A549 (cell line): ENCODE measurements at regions not wholly inside any gene's neighbourhood (a gene's known extent, or its start where the extent isn't known, plus 50 kb on each side); places are given as distances from the start of the nearest gene placed in this dataset.

Source experiments
- ATAC-seq, 2 experiments: fragments of 200-7000 bp in 1 of 2; fragments of >200 bp in 1 of 2; cut with Nextera tagmentation in 1 of 2; cut with Tn5 transposase in 1 of 2; 3 replicates each; pipeline versions ENCODE4 v1.8.0 to v1.9.1; 2018 to 2020; ENCODE audit warnings: mild to moderate bottlenecking in 1 of 2, moderate library complexity in 1 of 2
- CTCF ChIA-PET: fragments of 300-600 bp; sonication (Branson Sonifier 250); formaldehyde crosslinking; extraction: SDS; loops from one replicate; lab custom pipeline; 2021; ENCODE audit warnings: antibody characterized with exemption, inconsistent platforms; lab: Yijun Ruan, JAX
- POLR2A ChIA-PET: fragments of 350-600 bp; formaldehyde crosslinking; extraction: SDS; loops from one replicate; lab custom pipeline; 2021; ENCODE audit warnings: antibody characterized with exemption, inconsistent platforms; lab: Yijun Ruan, JAX
- DNase-seq, 2 experiments: peaks; one replicate each; pipeline versions ENCODE4 v3.0.0 to v3.0.0-alpha.2; 2011 to 2016; ENCODE audit warnings: low read depth in 1 of 2, low spot score in 1 of 2
- FAIRE-seq: peaks from 2 replicates; lab custom pipeline; 2011; peaks lifted over from hg19 to GRCh38; lab: Jason Lieb, UNC
- H3K27ac ChIP-seq, 2 experiments: fragments of >200 bp; sonication (Bioruptor Twin); formaldehyde crosslinking; 3 replicates each; pipeline ENCODE4 v1.5.1; 2016 to 2017
- H3K4me1 ChIP-seq: fragments of >200 bp; sonication (Bioruptor Twin); formaldehyde crosslinking; 3 replicates; pipeline ENCODE4 v1.6.1; 2016
- H3K4me2 ChIP-seq: fragments of >200 bp; sonication (Bioruptor Twin); formaldehyde crosslinking; 3 replicates; pipeline ENCODE4 v1.6.1; 2016
- H3K4me3 ChIP-seq: fragments of >200 bp; sonication (Bioruptor Twin); formaldehyde crosslinking; 3 replicates; pipeline ENCODE4 v1.5.1; 2016
- H3K9me3 ChIP-seq: fragments of >200 bp; sonication (Bioruptor Twin); formaldehyde crosslinking; 3 replicates; pipeline ENCODE4 v1.6.1; 2016
- BCL3 ChIP-seq: fragments of >200 bp; sonication (Bioruptor Twin); formaldehyde crosslinking; IDR thresholded peaks from 3 replicates; pipeline ENCODE4 v1.6.1; 2016
- BHLHE40 ChIP-seq: IDR thresholded peaks from 2 replicates; pipeline ENCODE4 v1.6.1; 2012; ENCODE audit warnings: low read depth, low read length, inconsistent platforms
- CBX8 ChIP-seq: fragments of 200-600 bp; sonication (generic); IDR thresholded peaks from 2 replicates; pipeline ENCODE4 v1.6.1; 2016
- CEBPB ChIP-seq, 2 experiments: fragments of >200 bp in 1 of 2; sonication (Bioruptor Twin) in 1 of 2; formaldehyde crosslinking in 1 of 2; IDR thresholded peaks; 2 replicates each; pipeline ENCODE4 v1.6.1; 2012 to 2016
- CHD2 ChIP-seq: fragments of 150-350 bp; IDR thresholded peaks from 2 replicates; pipeline ENCODE4 v1.6.1; 2014; ENCODE audit warnings: low read length; ENCODE audit not compliant: partially characterized antibody
- EHMT2 ChIP-seq: fragments of 200-600 bp; sonication (generic); IDR thresholded peaks from 2 replicates; pipeline ENCODE4 v1.6.1; 2016; ENCODE audit warnings: antibody characterized with exemption, low read depth, mild to moderate bottlenecking, moderate library complexity
- FOSB ChIP-seq: fragments of 250-450 bp; sonication (Bioruptor Pico); IDR thresholded peaks from 2 replicates; pipeline ENCODE4 v1.5.0; 2020; ENCODE audit warnings: mild to moderate bottlenecking, moderate library complexity
- FOSL2 ChIP-seq, 2 experiments: fragments of 450-650 bp in 1 of 2; fragments of >200 bp in 1 of 2; sonication (Bioruptor Twin) in 1 of 2; formaldehyde crosslinking; IDR thresholded peaks; 2 replicates each; pipeline versions ENCODE4 v1.5.0 to v1.6.1; 2016 to 2020; ENCODE audit warnings: mild to moderate bottlenecking in 1 of 2, moderate library complexity in 1 of 2
- FOXS1 ChIP-seq: fragments of 250-450 bp; sonication (Bioruptor Pico); IDR thresholded peaks from 2 replicates; pipeline ENCODE4 v1.5.0; 2020; ENCODE audit warnings: mild to moderate bottlenecking, moderate library complexity
- HDAC2 ChIP-seq: fragments of 200-600 bp; sonication (generic); IDR thresholded peaks from 2 replicates; pipeline ENCODE4 v1.6.1; 2016
- HOXB5 ChIP-seq: fragments of 250-450 bp; sonication (Bioruptor Pico); IDR thresholded peaks from 2 replicates; pipeline ENCODE4 v1.5.0; 2020; ENCODE audit warnings: mild to moderate bottlenecking, moderate library complexity
- JUNB ChIP-seq: fragments of >200 bp; sonication (Bioruptor Twin); formaldehyde crosslinking; IDR thresholded peaks from 2 replicates; pipeline ENCODE4 v1.6.1; 2016
- KDM1A ChIP-seq: fragments of 200-600 bp; sonication (generic); IDR thresholded peaks from 2 replicates; pipeline ENCODE4 v1.6.1; 2016; ENCODE audit warnings: low read depth, mild to moderate bottlenecking
- KDM5A ChIP-seq: fragments of 200-600 bp; sonication (generic); IDR thresholded peaks from 2 replicates; pipeline ENCODE4 v1.6.1; 2016; ENCODE audit warnings: antibody characterized with exemption, mild to moderate bottlenecking
- MAFK ChIP-seq: fragments of 450-650 bp; IDR thresholded peaks from 2 replicates; pipeline ENCODE4 v1.6.1; 2014; ENCODE audit not compliant: partially characterized antibody
- MAX ChIP-seq: IDR thresholded peaks from 2 replicates; pipeline ENCODE4 v1.6.1; 2012
- MAZ ChIP-seq: fragments of 150-350 bp; IDR thresholded peaks from 2 replicates; pipeline ENCODE4 v1.6.1; 2014; ENCODE audit warnings: antibody characterized with exemption, low read depth, low read length, borderline replicate concordance
- MYC ChIP-seq: IDR thresholded peaks from 2 replicates; pipeline ENCODE4 v1.6.1; 2012; ENCODE audit warnings: mild to moderate bottlenecking, inconsistent platforms, low read length, improper control_type of control experiment, borderline replicate concordance
- NR3C1 ChIP-seq: fragments of >200 bp; sonication (Bioruptor Twin); formaldehyde crosslinking; IDR thresholded peaks from 3 replicates; pipeline ENCODE4 v1.6.1; 2017
- PBX3 ChIP-seq: IDR thresholded peaks from 2 replicates; pipeline ENCODE4 v1.6.1; 2012
- PHF8 ChIP-seq: fragments of 200-600 bp; sonication (generic); IDR thresholded peaks from 2 replicates; pipeline ENCODE4 v1.6.1; 2016; ENCODE audit warnings: low read depth, mild to moderate bottlenecking, antibody characterized with exemption, moderate library complexity, borderline replicate concordance
- POLR2A ChIP-seq: IDR thresholded peaks from 2 replicates; pipeline ENCODE4 v1.6.1; 2012; ENCODE audit warnings: mild to moderate bottlenecking, low read length
- RAD21 ChIP-seq, 2 experiments: fragments of >200 bp in 1 of 2; sonication (Bioruptor Twin) in 1 of 2; formaldehyde crosslinking in 1 of 2; IDR thresholded peaks in 1 of 2; conservative IDR thresholded peaks in 1 of 2; 2 replicates in 1 of 2; 3 replicates in 1 of 2; pipeline ENCODE4 v1.6.1; 2012 to 2018; ENCODE audit warnings: inconsistent platforms in 1 of 2
- RARB ChIP-seq: fragments of 250-450 bp; sonication (Bioruptor Pico); IDR thresholded peaks from 2 replicates; pipeline ENCODE4 v1.8.0; 2021; ENCODE audit warnings: mild to moderate bottlenecking, moderate library complexity
- RFX5 ChIP-seq: fragments of 450-650 bp; IDR thresholded peaks from 2 replicates; pipeline ENCODE4 v1.7.1; 2014; ENCODE audit warnings: antibody characterized with exemption, mild to moderate bottlenecking, moderate library complexity
- SMC3 ChIP-seq: fragments of >200 bp; sonication (Bioruptor Twin); formaldehyde crosslinking; IDR thresholded peaks from 3 replicates; pipeline ENCODE4 v1.6.1; 2018; ENCODE audit warnings: inconsistent platforms
- WGBS: methylation state at CpG from one replicate; pipeline ENCODE4 v1.1.6; 2017; ENCODE audit errors: missing lambda C conversion rate; 5-methylcytosine and 5-hydroxymethylcytosine counted together
- TF ChIP-seq, protein P1 (sequence below): fragments of 250-450 bp; sonication (Bioruptor Pico); IDR thresholded peaks from 2 replicates; pipeline ENCODE4 v1.5.0; 2020; ENCODE audit warnings: low read depth, mild to moderate bottlenecking, moderate library complexity
- TF ChIP-seq, protein P2 (sequence below): fragments of 450-650 bp; IDR thresholded peaks from 2 replicates; pipeline ENCODE4 v1.6.1; 2014; ENCODE audit warnings: antibody characterized with exemption

- Histone ChIP-seq H3K4me1 (no peaks in the 10 kb centered on the region), H3K9me3 (no peaks in the 10 kb centered on the region), H3K27ac (no peak overlapping the region), H3K4me3 (no peak overlapping the region), H3K4me2 (no peak overlapping the region)
- ATAC-seq = no peak
- CTCF ChIA-PET = interaction anchor here (0.7 kb wide), 1 partner anchor 1895 kb away, joined by 3 read pairs; no protein-coding TSS in a partner anchor
- no peak for DNase-seq
- FAIRE-seq = no peak
- POLR2A ChIA-PET = no interaction called here
- no peak for TF ChIP-seq MAX
- TF ChIP-seq JUNB = no peak
- no peak for TF ChIP-seq CBX8
- no peak for TF ChIP-seq MAFK
- WGBS = 8% methylated on average over 3 of the region's 3 CpGs
Observed at GRCh38 chr14:38696925-38697324, 406.1 kb downstream of the SEC23A start.

DNA sequence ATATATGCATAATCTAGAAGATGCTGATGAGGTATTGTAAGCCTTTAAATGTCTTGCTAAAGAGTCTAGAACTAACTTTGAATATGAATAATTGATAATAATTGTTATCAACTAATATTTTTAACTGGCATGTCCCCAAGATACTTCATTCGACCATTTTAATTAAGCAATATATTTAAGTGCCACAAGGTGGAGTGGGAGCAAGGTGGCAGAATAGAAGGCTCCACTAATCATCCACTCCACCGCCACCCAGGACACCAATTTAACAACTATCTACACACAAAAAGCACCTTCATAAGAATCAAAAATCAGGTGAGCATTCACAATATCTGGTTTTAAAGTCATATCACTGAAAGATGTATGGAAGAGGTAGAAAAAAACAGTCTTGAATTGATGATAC is 409.6 kb downstream of the SEC23A start:
- CTCF ChIA-PET = no interaction called here
- DNase-seq = no peak
- no peak for ATAC-seq
- TF ChIP-seq BCL3 (no peak), PHF8 (no peak), SMC3 (no peak), HDAC2 (no peak), KDM1A (no peak), POLR2A (no peak), JUNB (no peak), BHLHE40 (no peak)
- Histone ChIP-seq H3K4me1 (no peaks in the 10 kb centered on the region), H3K9me3 (no peaks in the 10 kb centered on the region), H3K4me2 (no peak overlapping the region), H3K27ac (no peak overlapping the region), H3K4me3 (no peak overlapping the region)
- no peak for FAIRE-seq
- WGBS = 19% methylated on average over 2 of the region's 2 CpGs
- POLR2A ChIA-PET = no interaction called here

- ATAC-seq = no peak
- CTCF ChIA-PET = interaction anchor here (0.7 kb wide), 1 partner anchor 228 kb away, joined by 3 read pairs; no protein-coding TSS in a partner anchor
- Histone ChIP-seq H3K4me3 (no peak overlapping the region), H3K9me3 (no peaks in the 10 kb centered on the region)
- WGBS = 3% methylated on average over 3 of the region's 3 CpGs
- POLR2A ChIA-PET = no interaction called here
- no peak for FAIRE-seq
- TF ChIP-seq FOSL2 (IDR thresholded peaks at IDR 0.05) = no peak
- TF ChIP-seq FOSL2 (CRISPR knock-in tag; IDR thresholded peaks at IDR 0.05) = no peak
- TF ChIP-seq RARB = no peak
- TF ChIP-seq HOXB5 = no peak
- TF ChIP-seq RAD21 (conservative IDR thresholded peaks at IDR 0.05 in 1 of 2, IDR thresholded peaks at IDR 0.05 in 1 of 2) = no peak
- TF ChIP-seq, all 56 proteins: peak for 0
- H3K27ac ChIP-seq = no peak overlapping the region
- no peak overlapping the region for H3K4me2 ChIP-seq
- DNase-seq = no peak
- H3K4me1 ChIP-seq = no peaks in the 10 kb centered on the region
Observed at GRCh38 chr14:38669027-38669426, 413.1 kb upstream of the CLEC14A start.

GRCh38 chr14:38663382-38663781 is 407.5 kb upstream of the CLEC14A start:
- Histone ChIP-seq H3K27ac (no peak overlapping the region), H3K4me3 (no peak overlapping the region), H3K9me3 (no peaks in the 10 kb centered on the region), H3K4me1 (no peaks in the 10 kb centered on the region), H3K4me2 (no peak overlapping the region)
- FAIRE-seq = peak; percentile 13
- ChIA-PET POLR2A (no interaction called here), CTCF (no interaction called here)
- 40% methylated on average over 1 of the region's 1 CpG for WGBS
- TF ChIP-seq RARB (no peak), CHD2 (no peak), HOXB5 (no peak), EHMT2 (no peak), MYC (no peak), MAX (no peak), FOXS1 (no peak), NR3C1 (no peak), KDM5A (no peak), FOSB (no peak), MAZ (no peak), PBX3 (no peak), RFX5 (no peak), CEBPB (IDR thresholded peaks at IDR 0.05) (no peak)
- TF ChIP-seq, protein P1, sequence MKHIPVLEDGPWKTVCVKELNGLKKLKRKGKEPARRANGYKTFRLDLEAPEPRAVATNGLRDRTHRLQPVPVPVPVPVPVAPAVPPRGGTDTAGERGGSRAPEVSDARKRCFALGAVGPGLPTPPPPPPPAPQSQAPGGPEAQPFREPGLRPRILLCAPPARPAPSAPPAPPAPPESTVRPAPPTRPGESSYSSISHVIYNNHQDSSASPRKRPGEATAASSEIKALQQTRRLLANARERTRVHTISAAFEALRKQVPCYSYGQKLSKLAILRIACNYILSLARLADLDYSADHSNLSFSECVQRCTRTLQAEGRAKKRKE = no peak
- TF ChIP-seq, protein P2, sequence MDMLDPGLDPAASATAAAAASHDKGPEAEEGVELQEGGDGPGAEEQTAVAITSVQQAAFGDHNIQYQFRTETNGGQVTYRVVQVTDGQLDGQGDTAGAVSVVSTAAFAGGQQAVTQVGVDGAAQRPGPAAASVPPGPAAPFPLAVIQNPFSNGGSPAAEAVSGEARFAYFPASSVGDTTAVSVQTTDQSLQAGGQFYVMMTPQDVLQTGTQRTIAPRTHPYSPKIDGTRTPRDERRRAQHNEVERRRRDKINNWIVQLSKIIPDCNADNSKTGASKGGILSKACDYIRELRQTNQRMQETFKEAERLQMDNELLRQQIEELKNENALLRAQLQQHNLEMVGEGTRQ = no peak
- DNase-seq = no peak
- no peak for ATAC-seq
